Immature natural killer cell (primary cell): ENCODE measurements at regions not wholly inside any gene's neighbourhood (a gene's known extent, or its start where the extent isn't known, plus 50 kb on each side); places are given as distances from the start of the nearest gene placed in this dataset.
"Not testable (repeated sequence)": the region's sequence is repeated elsewhere in the genome, so short reads cannot be mapped to it uniquely, and the experiment has no call there.

Experiments used
- DNase-seq, 3 donors: peaks; one replicate each; pipeline ENCODE4 v3.0.0; 2022; ENCODE audit warnings: mixed read lengths in 1 of 3
- H3K27ac Mint-ChIP-seq, 6 donors: one replicate each; pipeline ENCODE4 v1.8.0; 2020; ENCODE audit warnings: mixed read lengths in 6 of 6, mild to moderate bottlenecking in 5 of 6, inconsistent platforms in 4 of 6, moderate library complexity in 3 of 6
- H3K27me3 Mint-ChIP-seq, 3 donors: one replicate each; pipeline ENCODE4 v1.8.0; 2020 to 2021; ENCODE audit warnings: low read depth in 3 of 3, mild to moderate bottlenecking in 3 of 3, mixed read lengths in 3 of 3, moderate library complexity in 3 of 3, inconsistent platforms in 1 of 3
- H3K36me3 Mint-ChIP-seq, 3 donors: one replicate each; pipeline ENCODE4 v1.8.0; 2020; ENCODE audit warnings: mixed read lengths in 3 of 3, inconsistent platforms in 2 of 3, mild to moderate bottlenecking in 2 of 3
- H3K4me1 Mint-ChIP-seq, 2 donors: one replicate each; pipeline ENCODE4 v1.8.0; 2020; ENCODE audit warnings: inconsistent platforms in 2 of 2, mild to moderate bottlenecking in 2 of 2, mixed read lengths in 2 of 2, moderate library complexity in 1 of 2
- H3K4me3 Mint-ChIP-seq, 5 donors: one replicate each; pipeline ENCODE4 v1.8.0; 2020; ENCODE audit warnings: mild to moderate bottlenecking in 5 of 5, mixed read lengths in 5 of 5, inconsistent platforms in 3 of 5, moderate library complexity in 3 of 5
- H3K9me3 Mint-ChIP-seq, 6 donors: one replicate each; pipeline ENCODE4 v1.8.0; 2020; ENCODE audit warnings: mild to moderate bottlenecking in 6 of 6, mixed read lengths in 6 of 6, inconsistent platforms in 4 of 6, moderate library complexity in 3 of 6

- not testable (repeated sequence) for H3K27ac Mint-ChIP-seq, H3K4me3 Mint-ChIP-seq, H3K27me3 Mint-ChIP-seq, H3K36me3 Mint-ChIP-seq, H3K9me3 Mint-ChIP-seq, H3K4me1 Mint-ChIP-seq, DNase-seq
Measured at GRCh38 chr16:33657717-33658116, 198.3 kb downstream of the TP53TG3F start.

- H3K4me3 Mint-ChIP-seq, DNase-seq, H3K9me3 Mint-ChIP-seq, H3K27me3 Mint-ChIP-seq, H3K4me1 Mint-ChIP-seq, H3K36me3 Mint-ChIP-seq, H3K27ac Mint-ChIP-seq: not testable (repeated sequence)
Measured at GRCh38 chr16:33680791-33681190, 221.4 kb downstream of the TP53TG3F start.

GRCh38 chr16:33700320-33700719 lies 240.9 kb downstream of the TP53TG3F start:
- H3K27ac Mint-ChIP-seq, H3K9me3 Mint-ChIP-seq: not testable (repeated sequence)

GRCh38 chr16:33706845-33707590 lies 247.6 kb downstream of the TP53TG3F start:
- H3K27ac Mint-ChIP-seq, H3K4me1 Mint-ChIP-seq, H3K36me3 Mint-ChIP-seq, H3K9me3 Mint-ChIP-seq, H3K27me3 Mint-ChIP-seq: not testable (repeated sequence)
- H3K4me3 Mint-ChIP-seq, result peak overlapping the region in 2 of 5 donors; percentile 64 to 72
- peak in 1 of 3 donors; percentile 18 for DNase-seq

More at GRCh38 chr16:33700320-33700719, 240.9 kb downstream of the TP53TG3F start:
- not testable (repeated sequence) for DNase-seq, H3K27me3 Mint-ChIP-seq, H3K36me3 Mint-ChIP-seq, H3K4me3 Mint-ChIP-seq, H3K4me1 Mint-ChIP-seq

- H3K27me3 Mint-ChIP-seq, H3K4me1 Mint-ChIP-seq, H3K27ac Mint-ChIP-seq, DNase-seq, H3K9me3 Mint-ChIP-seq, H3K36me3 Mint-ChIP-seq: not testable (repeated sequence)
- H3K4me3 Mint-ChIP-seq, result peak overlapping the region in 2 of 5 donors; percentile 64 to 72
Measured at GRCh38 chr16:33707591-33707934, 248.2 kb downstream of the TP53TG3F start.

- not testable (repeated sequence) for DNase-seq, H3K27me3 Mint-ChIP-seq, H3K4me3 Mint-ChIP-seq, H3K27ac Mint-ChIP-seq, H3K4me1 Mint-ChIP-seq, H3K36me3 Mint-ChIP-seq
- peaks cover 1 to 11% (median 3%) of the 10 kb centered on the region in 6 donors for H3K9me3 Mint-ChIP-seq
Measured at GRCh38 chr16:33709856-33710695, 250.7 kb downstream of the TP53TG3F start.

GRCh38 chr16:33710696-33711087 lies 251.3 kb downstream of the TP53TG3F start:
- Mint-ChIP-seq H3K9me3 (peaks cover 1 to 11% (median 3%) of the 10 kb centered on the region in 6 donors), H3K4me3 (peak overlapping the region in 1 of 5 donors; percentile 24)
- not testable (repeated sequence) for H3K27ac Mint-ChIP-seq

GRCh38 chr16:33711616-33712015 lies 252.2 kb downstream of the TP53TG3F start:
- not testable (repeated sequence) for DNase-seq, H3K27me3 Mint-ChIP-seq, H3K4me3 Mint-ChIP-seq, H3K36me3 Mint-ChIP-seq, H3K4me1 Mint-ChIP-seq, H3K27ac Mint-ChIP-seq
- peaks cover 1 to 11% (median 3%) of the 10 kb centered on the region in 6 donors for H3K9me3 Mint-ChIP-seq

More at GRCh38 chr16:33710696-33711087, 251.3 kb downstream of the TP53TG3F start:
- not testable (repeated sequence) for H3K27me3 Mint-ChIP-seq, H3K36me3 Mint-ChIP-seq, H3K4me1 Mint-ChIP-seq, DNase-seq

- not testable (repeated sequence) for H3K36me3 Mint-ChIP-seq, H3K4me3 Mint-ChIP-seq, DNase-seq, H3K27ac Mint-ChIP-seq, H3K27me3 Mint-ChIP-seq, H3K4me1 Mint-ChIP-seq
- H3K9me3 Mint-ChIP-seq, result peaks cover under 1 to 11% (median 3%) of the 10 kb centered on the region in 6 donors
Measured at GRCh38 chr16:33712308-33712707, 252.9 kb downstream of the TP53TG3F start.

GRCh38 chr16:33712851-33713709 lies 253.7 kb downstream of the TP53TG3F start:
- DNase-seq, H3K4me3 Mint-ChIP-seq, H3K4me1 Mint-ChIP-seq, H3K36me3 Mint-ChIP-seq, H3K27ac Mint-ChIP-seq, H3K9me3 Mint-ChIP-seq, H3K27me3 Mint-ChIP-seq: not testable (repeated sequence)

GRCh38 chr16:33713710-33714538 lies 254.5 kb downstream of the TP53TG3F start:
- not testable (repeated sequence) for H3K4me3 Mint-ChIP-seq, H3K4me1 Mint-ChIP-seq, DNase-seq, H3K27me3 Mint-ChIP-seq, H3K36me3 Mint-ChIP-seq, H3K27ac Mint-ChIP-seq, H3K9me3 Mint-ChIP-seq

- DNase-seq, H3K4me1 Mint-ChIP-seq, H3K4me3 Mint-ChIP-seq, H3K9me3 Mint-ChIP-seq, H3K36me3 Mint-ChIP-seq, H3K27me3 Mint-ChIP-seq, H3K27ac Mint-ChIP-seq: not testable (repeated sequence)
Measured at GRCh38 chr16:33731167-33731566, 271.8 kb downstream of the TP53TG3F start.

GRCh38 chr16:33734650-33735049 lies 275.2 kb downstream of the TP53TG3F start:
- not testable (repeated sequence) for H3K4me1 Mint-ChIP-seq, H3K4me3 Mint-ChIP-seq, H3K36me3 Mint-ChIP-seq, H3K27me3 Mint-ChIP-seq, H3K9me3 Mint-ChIP-seq, DNase-seq, H3K27ac Mint-ChIP-seq
